DND-41 (cell line): ENCODE measurements at regions not wholly inside any gene's neighbourhood (a gene's known extent, or its start where the extent isn't known, plus 50 kb on each side); places are given as distances from the start of the nearest gene placed in this dataset.

Experiments
- ATAC-seq: fragments of 200-7000 bp; cut with Tn5 transposase; 3 replicates; pipeline ENCODE4 v1.9.1; 2021; ENCODE audit warnings: low read depth; ENCODE audit not compliant: insufficient read depth
- DNase-seq: peaks from one replicate; pipeline ENCODE4 v3.0.0-alpha.2; 2020
- H2AFZ ChIP-seq: 2 replicates; pipeline ENCODE4 v1.6.0; 2012; ENCODE audit warnings: low read depth, low read length
- H3K27ac ChIP-seq: 2 replicates; pipeline ENCODE4 v1.5.1; 2012; ENCODE audit warnings: low read length, inconsistent platforms
- H3K27me3 ChIP-seq: fragments of 200-600 bp; sonication (generic); 2 replicates; pipeline ENCODE4 v1.6.0; 2012; ENCODE audit warnings: low read length, mild to moderate bottlenecking, inconsistent platforms; ENCODE audit not compliant: insufficient read depth, poor library complexity
- H3K36me3 ChIP-seq: 2 replicates; pipeline ENCODE4 v1.5.1; 2012; ENCODE audit warnings: low read length, inconsistent platforms; ENCODE audit not compliant: insufficient read depth
- H3K4me1 ChIP-seq: 2 replicates; pipeline ENCODE4 v1.5.1; 2012; ENCODE audit warnings: mild to moderate bottlenecking, low read length; ENCODE audit not compliant: insufficient read depth
- H3K4me2 ChIP-seq: 2 replicates; pipeline ENCODE4 v1.6.0; 2012; ENCODE audit warnings: mild to moderate bottlenecking, moderate library complexity, low read length, inconsistent platforms; ENCODE audit not compliant: insufficient read depth
- H3K4me3 ChIP-seq, 2 experiments: fragments of 200-600 bp in 1 of 2; shearing (Covaris generic) in 1 of 2; 2 replicates each; pipeline ENCODE4 v1.5.1; 2012 to 2016; ENCODE audit warnings: inconsistent platforms in 2 of 2, low read length in 2 of 2, mild to moderate bottlenecking in 2 of 2, low read depth in 1 of 2, moderate library complexity in 1 of 2
- H3K79me2 ChIP-seq: 2 replicates; pipeline ENCODE4 v1.6.0; 2012; ENCODE audit warnings: low read length, inconsistent platforms; ENCODE audit not compliant: insufficient read depth
- H3K9ac ChIP-seq: 2 replicates; pipeline ENCODE4 v1.6.0; 2012; ENCODE audit warnings: low read depth, mild to moderate bottlenecking, inconsistent platforms, low read length, moderate library complexity
- H3K9me3 ChIP-seq: 2 replicates; pipeline ENCODE4 v1.5.1; 2012; ENCODE audit warnings: low read length, moderate library complexity, mild to moderate bottlenecking, inconsistent platforms; ENCODE audit not compliant: insufficient read depth, severe bottlenecking
- H4K20me1 ChIP-seq: 2 replicates; pipeline ENCODE4 v1.6.0; 2012; ENCODE audit warnings: low read length; ENCODE audit not compliant: insufficient read depth
- CTCF ChIP-seq: IDR thresholded peaks from 2 replicates; pipeline ENCODE4 v1.5.1; 2012; ENCODE audit warnings: borderline replicate concordance, low read length, moderate library complexity, mild to moderate bottlenecking; ENCODE audit not compliant: poor library complexity, severe bottlenecking; ENCODE audit errors: extremely low read depth
- EZH2 ChIP-seq: IDR thresholded peaks from 3 replicates; pipeline ENCODE4 v1.6.1; 2012; ENCODE audit warnings: borderline replicate concordance, low read depth, mild to moderate bottlenecking, moderate library complexity, low read length, inconsistent platforms; ENCODE audit not compliant: severe bottlenecking

- no peaks in the 10 kb centered on the region for H3K9me3 ChIP-seq
- no peak for DNase-seq
- no peak overlapping the region for H3K4me3 ChIP-seq
- no peaks in the 10 kb centered on the region for H3K79me2 ChIP-seq
- TF ChIP-seq CTCF: no peak
- TF ChIP-seq EZH2: no peak
- no peaks in the 10 kb centered on the region for H3K36me3 ChIP-seq
- no peak overlapping the region for H3K9ac ChIP-seq
- no peaks in the 10 kb centered on the region for H4K20me1 ChIP-seq
- H3K27ac ChIP-seq: no peak overlapping the region
- no peaks in the 10 kb centered on the region for H3K27me3 ChIP-seq
- H3K4me1 ChIP-seq: no peaks in the 10 kb centered on the region
- no peak overlapping the region for H2AFZ ChIP-seq
- no peak overlapping the region for H3K4me2 ChIP-seq
- ATAC-seq: no peak
These were observed 677.2 kb downstream of the FAM181B start for GRCh38 chr11:82056450-82056849.

GRCh38 chr11:82049199-82049598 is 684.5 kb downstream of the FAM181B start:
- Histone ChIP-seq H3K4me1 (no peaks in the 10 kb centered on the region), H3K4me3 (no peak overlapping the region), H3K36me3 (no peaks in the 10 kb centered on the region), H3K4me2 (no peak overlapping the region), H4K20me1 (no peaks in the 10 kb centered on the region), H3K9ac (no peak overlapping the region), H3K27ac (no peak overlapping the region), H3K27me3 (no peaks in the 10 kb centered on the region), H3K9me3 (no peaks in the 10 kb centered on the region), H2AFZ (no peak overlapping the region), H3K79me2 (no peaks in the 10 kb centered on the region)
- ATAC-seq (no peak), DNase-seq (no peak)
- TF ChIP-seq EZH2 (no peak), CTCF (no peak)

GRCh38 chr11:82047200-82047599 is 686.5 kb downstream of the FAM181B start:
- Histone ChIP-seq H3K4me2 (no peak overlapping the region), H4K20me1 (no peaks in the 10 kb centered on the region), H3K36me3 (no peaks in the 10 kb centered on the region), H3K27ac (no peak overlapping the region), H3K9ac (no peak overlapping the region), H3K27me3 (no peaks in the 10 kb centered on the region), H3K79me2 (no peaks in the 10 kb centered on the region), H3K4me1 (no peaks in the 10 kb centered on the region), H3K4me3 (no peak overlapping the region), H2AFZ (no peak overlapping the region), H3K9me3 (no peaks in the 10 kb centered on the region)
- TF ChIP-seq EZH2: no peak
- TF ChIP-seq CTCF: no peak
- no peak for ATAC-seq
- no peak for DNase-seq

DNA sequence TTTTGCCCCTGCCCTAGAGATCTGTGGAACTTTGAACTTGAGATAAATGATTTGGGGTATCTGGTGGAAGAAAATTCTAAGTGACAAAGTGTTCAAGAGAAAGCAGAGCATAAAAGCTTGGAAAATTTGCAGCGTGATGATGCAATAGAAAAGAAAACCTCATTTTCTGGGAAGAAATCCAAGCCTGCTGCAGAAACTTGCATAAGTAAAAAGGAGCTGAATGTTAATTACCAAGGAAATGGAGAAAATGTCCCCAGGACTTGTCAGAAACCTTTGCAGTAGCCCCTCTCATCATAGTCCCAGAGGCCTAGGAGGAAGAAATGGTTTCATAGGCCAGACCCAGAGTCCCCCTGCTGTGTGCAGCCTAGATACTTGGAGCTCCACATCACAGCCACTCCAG is 686.9 kb downstream of the FAM181B start:
- no peak for DNase-seq
- Histone ChIP-seq H4K20me1 (no peaks in the 10 kb centered on the region), H3K27me3 (no peaks in the 10 kb centered on the region), H3K79me2 (no peaks in the 10 kb centered on the region), H3K36me3 (no peaks in the 10 kb centered on the region), H3K4me1 (no peaks in the 10 kb centered on the region), H3K9ac (no peak overlapping the region), H3K9me3 (no peaks in the 10 kb centered on the region), H3K4me2 (no peak overlapping the region), H2AFZ (no peak overlapping the region), H3K27ac (no peak overlapping the region), H3K4me3 (no peak overlapping the region)
- no peak for TF ChIP-seq EZH2
- no peak for TF ChIP-seq CTCF
- ATAC-seq: no peak
